ENCODE measurements at regions not wholly inside any gene's neighbourhood (a gene's known extent, or its start where the extent isn't known, plus 50 kb on each side); places are given as distances from the start of the nearest gene placed in this dataset.

DNA sequence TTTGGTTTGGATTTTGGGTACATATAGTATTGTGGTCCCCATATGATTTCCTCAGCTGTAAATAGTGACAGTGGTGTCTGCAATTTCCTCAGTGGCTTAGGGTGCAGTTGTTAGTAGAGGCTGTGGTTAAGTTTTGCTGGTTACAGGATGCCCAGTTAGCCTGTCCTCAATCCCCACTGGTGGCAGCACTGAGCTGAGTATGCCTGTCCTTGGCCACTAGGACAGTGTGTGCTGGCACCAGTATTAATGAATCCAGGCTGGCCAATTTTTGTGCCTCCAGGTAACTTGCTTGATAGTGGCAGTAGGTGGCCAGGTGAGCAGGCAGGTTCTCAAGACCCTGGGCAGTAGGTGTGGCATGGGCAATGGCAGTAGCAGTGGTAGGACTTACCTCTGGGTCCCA is 973.1 kb downstream of the TMEM182 start:
- no peaks in the 10 kb centered on the region for H3K36me3 ChIP-seq
- DNase-seq = no peak
- TF ChIP-seq, protein P1, sequence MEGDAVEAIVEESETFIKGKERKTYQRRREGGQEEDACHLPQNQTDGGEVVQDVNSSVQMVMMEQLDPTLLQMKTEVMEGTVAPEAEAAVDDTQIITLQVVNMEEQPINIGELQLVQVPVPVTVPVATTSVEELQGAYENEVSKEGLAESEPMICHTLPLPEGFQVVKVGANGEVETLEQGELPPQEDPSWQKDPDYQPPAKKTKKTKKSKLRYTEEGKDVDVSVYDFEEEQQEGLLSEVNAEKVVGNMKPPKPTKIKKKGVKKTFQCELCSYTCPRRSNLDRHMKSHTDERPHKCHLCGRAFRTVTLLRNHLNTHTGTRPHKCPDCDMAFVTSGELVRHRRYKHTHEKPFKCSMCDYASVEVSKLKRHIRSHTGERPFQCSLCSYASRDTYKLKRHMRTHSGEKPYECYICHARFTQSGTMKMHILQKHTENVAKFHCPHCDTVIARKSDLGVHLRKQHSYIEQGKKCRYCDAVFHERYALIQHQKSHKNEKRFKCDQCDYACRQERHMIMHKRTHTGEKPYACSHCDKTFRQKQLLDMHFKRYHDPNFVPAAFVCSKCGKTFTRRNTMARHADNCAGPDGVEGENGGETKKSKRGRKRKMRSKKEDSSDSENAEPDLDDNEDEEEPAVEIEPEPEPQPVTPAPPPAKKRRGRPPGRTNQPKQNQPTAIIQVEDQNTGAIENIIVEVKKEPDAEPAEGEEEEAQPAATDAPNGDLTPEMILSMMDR (IDR thresholded peaks at IDR 0.05) = no peak
- TF ChIP-seq POLR2A (IDR thresholded peaks at IDR 0.05) = no peak
- intact Hi-C loops (cut with DNase I) = no loop called here
- no peak overlapping the region for H3K4me3 ChIP-seq
- no peak for ATAC-seq
- no peaks in the 10 kb centered on the region for H3K4me1 ChIP-seq
- no peak overlapping the region for H3K27ac ChIP-seq
- H3K9me3 ChIP-seq = peaks cover 0 to 51% (median 17%) of the 10 kb centered on the region in 12 donors
- H3K27me3 ChIP-seq = no peaks in the 10 kb centered on the region

DNA sequence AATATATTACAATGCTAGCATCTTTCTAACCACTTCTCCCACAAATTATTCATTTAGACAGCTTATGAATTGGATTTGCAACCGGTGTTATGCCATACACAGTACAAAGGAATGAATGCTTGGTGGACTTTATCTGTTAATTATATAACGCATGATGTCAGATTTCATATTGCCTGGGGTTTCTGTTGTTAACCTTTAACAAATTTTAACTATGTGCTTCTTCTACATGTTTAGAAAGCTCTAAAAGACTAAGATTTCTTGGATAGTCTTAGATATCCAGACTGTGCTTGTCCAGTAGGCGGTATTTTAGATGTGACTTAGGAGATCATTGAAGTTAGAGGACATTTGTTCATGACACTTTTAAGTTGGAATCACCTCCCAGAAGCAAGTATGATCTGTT is 976.3 kb downstream of the TMEM182 start:
- ATAC-seq (no peak), DNase-seq (no peak)
- intact Hi-C loops (cut with DNase I) = no loop called here
- TF ChIP-seq, protein P1 (IDR thresholded peaks at IDR 0.05) = no peak
- no peak for TF ChIP-seq POLR2A (IDR thresholded peaks at IDR 0.05)
- Histone ChIP-seq H3K4me1 (no peaks in the 10 kb centered on the region), H3K27me3 (no peaks in the 10 kb centered on the region), H3K27ac (no peak overlapping the region), H3K4me3 (no peak overlapping the region), H3K9me3 (peaks cover 0 to 32% (median 15%) of the 10 kb centered on the region in 12 donors), H3K36me3 (no peaks in the 10 kb centered on the region)
- WGBS, 4 donors = 84 to 88% (median 85%) methylated on average over 3 of the region's 3 CpGs

DNA sequence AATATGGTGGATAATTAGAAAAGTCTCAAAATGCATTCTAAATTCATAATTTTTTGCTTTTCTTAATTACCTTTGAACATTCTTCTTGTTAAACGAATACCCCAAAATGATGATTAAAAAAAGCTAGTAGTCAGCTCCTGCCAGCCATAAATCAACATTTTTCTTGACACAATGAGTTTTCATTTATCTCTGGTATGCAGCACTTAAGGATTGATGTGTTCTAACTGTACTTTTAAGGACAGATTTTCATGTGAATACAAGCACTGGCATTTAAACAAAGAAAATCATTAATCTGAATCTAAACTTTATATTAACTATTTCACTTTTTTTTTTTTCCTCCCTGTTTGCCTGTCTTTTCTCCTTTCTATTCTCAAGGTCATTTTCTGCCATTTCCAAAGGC is 976.8 kb downstream of the TMEM182 start:
- Histone ChIP-seq H3K36me3 (no peaks in the 10 kb centered on the region), H3K27me3 (no peaks in the 10 kb centered on the region), H3K9me3 (peaks cover 0 to 27% (median 12%) of the 10 kb centered on the region in 12 donors), H3K4me1 (no peaks in the 10 kb centered on the region), H3K27ac (no peak overlapping the region), H3K4me3 (no peak overlapping the region)
- intact Hi-C loops (cut with DNase I) = no loop called here
- TF ChIP-seq POLR2A (IDR thresholded peaks at IDR 0.05) = no peak
- TF ChIP-seq, protein P1 (IDR thresholded peaks at IDR 0.05) = no peak
- ATAC-seq (no peak), DNase-seq (no peak)
- 45 to 65% (median 50%) methylated on average over 1 of the region's 1 CpG for WGBS, 4 donors

DNA sequence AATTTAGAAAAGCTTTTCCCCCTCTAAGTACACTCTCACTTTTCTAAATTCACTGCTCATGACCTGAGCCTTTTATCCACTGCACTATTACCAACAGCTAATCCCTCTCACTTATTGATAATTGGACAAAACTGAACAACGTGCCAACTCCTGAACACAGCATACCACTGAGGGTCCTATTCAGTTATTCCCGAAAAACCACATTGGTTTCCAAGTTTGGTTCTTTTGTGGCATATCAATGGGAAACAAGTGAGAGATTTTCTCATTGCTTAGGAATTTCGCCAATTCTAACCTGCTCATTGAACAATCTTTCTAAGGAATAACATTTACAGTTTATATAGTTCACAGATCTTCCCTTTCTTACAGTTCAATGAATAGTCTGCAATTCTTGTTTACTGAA is 977.4 kb downstream of the TMEM182 start:
- H3K27ac ChIP-seq = no peak overlapping the region
- intact Hi-C loops (cut with DNase I) = no loop called here
- DNase-seq = no peak
- H3K9me3 ChIP-seq = peaks cover 0 to 21% (median 6%) of the 10 kb centered on the region in 12 donors
- TF ChIP-seq, protein P1 (IDR thresholded peaks at IDR 0.05) = no peak
- no peak for TF ChIP-seq POLR2A (IDR thresholded peaks at IDR 0.05)
- no peaks in the 10 kb centered on the region for H3K36me3 ChIP-seq
- no peaks in the 10 kb centered on the region for H3K4me1 ChIP-seq
- 71 to 75% (median 72%) methylated on average over 3 of the region's 3 CpGs for WGBS, 4 donors
- no peak overlapping the region for H3K4me3 ChIP-seq
- H3K27me3 ChIP-seq = no peaks in the 10 kb centered on the region
- ATAC-seq = no peak
